HepG2 (cell line): ENCODE measurements at regions not wholly inside any gene's neighbourhood (a gene's known extent, or its start where the extent isn't known, plus 50 kb on each side); places are given as distances from the start of the nearest gene placed in this dataset.

Experiments used
- ATAC-seq: fragments of 200-7000 bp; cut with Tn5 transposase; 3 replicates; pipeline ENCODE4 v1.9.1; 2020; ENCODE audit warnings: mild to moderate bottlenecking, moderate library complexity
- BruUV-seq: library from RNA; stranded (reverse); fragments of 400-500 nt; replicated peaks from 2 replicates; lab custom pipeline; 2021; lab: Mats Ljungman, UMichigan
- CTCF ChIA-PET: fragments of 300-600 bp; formaldehyde crosslinking; extraction: SDS; loops from one replicate; lab custom pipeline; 2021; ENCODE audit warnings: low total read pairs, inconsistent platforms, low intra/inter-chr PET ratio; lab: Yijun Ruan, JAX
- POLR2A ChIA-PET: fragments of 350-600 bp; sonication (Branson Sonifier 250); formaldehyde crosslinking; loops from one replicate; lab custom pipeline; 2020; ENCODE audit warnings: antibody characterized with exemption, inconsistent platforms; lab: Yijun Ruan, JAX
- DNase-seq: peaks from one replicate; pipeline ENCODE4 v3.0.0-alpha.2; 2015; ENCODE audit warnings: low spot score
- FAIRE-seq: peaks from 3 replicates; lab custom pipeline; 2011; peaks lifted over from hg19 to GRCh38; lab: Jason Lieb, UNC
- H2AFZ ChIP-seq: one replicate; pipeline ENCODE4 v1.6.1; 2011; ENCODE audit warnings: low read length, inconsistent platforms
- H3K27ac ChIP-seq: fragments of 300-600 bp; 3 replicates; pipeline ENCODE4 v1.8.0; 2011; ENCODE audit warnings: mixed run types, mild to moderate bottlenecking, mixed read lengths, low read length, inconsistent platforms; ENCODE audit not compliant: insufficient read depth; ENCODE audit errors: extremely low read length
- H3K27me3 ChIP-seq, 2 experiments: fragments of 200-600 bp in 1 of 2; 2 replicates in 1 of 2; 3 replicates in 1 of 2; pipeline versions ENCODE4 v1.6.0 to v1.8.0; 2011; ENCODE audit warnings: low read length in 2 of 2, mild to moderate bottlenecking in 2 of 2, moderate library complexity in 2 of 2, inconsistent platforms in 1 of 2; ENCODE audit not compliant: insufficient read depth in 2 of 2, control insufficient read depth in 1 of 2
- H3K36me3 ChIP-seq, 2 experiments: fragments of 200-600 bp in 1 of 2; replicated peaks in 1 of 2; 2 replicates in 1 of 2; 3 replicates in 1 of 2; pipeline versions ENCODE4 v1.5.1 to v1.8.0; 2011; ENCODE audit warnings: low read length in 2 of 2, inconsistent platforms in 1 of 2; ENCODE audit not compliant: insufficient read depth in 2 of 2, control insufficient read depth in 1 of 2
- H3K4me1 ChIP-seq: 2 replicates; pipeline ENCODE4 v1.5.1; 2012; ENCODE audit warnings: low read length, inconsistent platforms; ENCODE audit not compliant: insufficient read depth
- H3K4me2 ChIP-seq: 2 replicates; pipeline ENCODE4 v1.6.0; 2011; ENCODE audit warnings: low read depth, low read length, inconsistent platforms
- H3K4me3 ChIP-seq, 3 experiments: fragments of 200-600 bp in 1 of 3; sonication (generic), shearing (Covaris generic) in 1 of 3; replicated peaks in 1 of 3; 2 replicates each; pipeline ENCODE4 v1.5.1; 2011 to 2016; ENCODE audit warnings: low read length in 3 of 3, inconsistent platforms in 2 of 3, low read depth in 2 of 3, mild to moderate bottlenecking in 2 of 3, control low read depth in 1 of 3, mixed read lengths in 1 of 3; ENCODE audit not compliant: insufficient read depth in 1 of 3
- H3K79me2 ChIP-seq: one replicate; pipeline ENCODE4 v1.6.1; 2011; ENCODE audit warnings: low read length, inconsistent platforms; ENCODE audit not compliant: insufficient read depth
- H3K9ac ChIP-seq: 2 replicates; pipeline ENCODE4 v1.6.0; 2011; ENCODE audit warnings: mild to moderate bottlenecking, low read depth, low read length, inconsistent platforms; ENCODE audit not compliant: insufficient read depth
- H3K9me3 ChIP-seq: 2 replicates; pipeline ENCODE4 v1.5.1; 2012; ENCODE audit warnings: mild to moderate bottlenecking, low read length
- H4K20me1 ChIP-seq: 2 replicates; pipeline ENCODE4 v1.6.0; 2011; ENCODE audit warnings: inconsistent platforms, mild to moderate bottlenecking, low read length, moderate library complexity; ENCODE audit not compliant: insufficient read depth
- ATRX ChIP-seq: sonication (generic); formaldehyde crosslinking; IDR thresholded peaks from 2 replicates; pipeline ENCODE4 v1.4.0; 2020; ENCODE audit warnings: missing genetic modification reagents, borderline replicate concordance
- ELF1 ChIP-seq: sonication (generic); formaldehyde crosslinking; IDR thresholded peaks from 2 replicates; pipeline ENCODE4 v1.4.0; 2020; ENCODE audit warnings: missing genetic modification reagents
- FLYWCH1 ChIP-seq: sonication (generic); formaldehyde crosslinking; IDR thresholded peaks from 2 replicates; pipeline ENCODE4 v1.8.1; 2023; ENCODE audit warnings: mild to moderate bottlenecking, missing genetic modification reagents
- GPN1 ChIP-seq: sonication (generic); formaldehyde crosslinking; IDR thresholded peaks from 2 replicates; pipeline ENCODE4 v1.5.1; 2020; ENCODE audit warnings: missing genetic modification reagents, borderline replicate concordance
- HNRNPH1 ChIP-seq: fragments of 200-400 bp; formaldehyde crosslinking; optimal IDR thresholded peaks from 2 replicates; pipeline ENCODE3; 2017; ENCODE audit warnings: mild to moderate bottlenecking, low read depth, low read length
- KDM1A ChIP-seq: IDR thresholded peaks from 2 replicates; pipeline ENCODE4 v1.6.1; 2016; ENCODE audit warnings: missing compliant biosample characterization
- KDM6A ChIP-seq: IDR thresholded peaks from 2 replicates; pipeline ENCODE4 v1.6.1; 2016; ENCODE audit warnings: low read depth
- PLRG1 ChIP-seq: fragments of 450-650 bp; conservative IDR thresholded peaks from 2 replicates; pipeline ENCODE4 v1.6.1; 2016
- RBAK ChIP-seq: sonication (generic); formaldehyde crosslinking; IDR thresholded peaks from 2 replicates; pipeline ENCODE4 v1.5.1; 2020; ENCODE audit warnings: mild to moderate bottlenecking, missing genetic modification reagents
- RBFOX2 ChIP-seq: fragments of 200-400 bp; formaldehyde crosslinking; IDR thresholded peaks from 2 replicates; pipeline ENCODE4 v1.6.1; 2017; ENCODE audit warnings: low read depth, mild to moderate bottlenecking, low read length
- SALL1 ChIP-seq: sonication (generic); formaldehyde crosslinking; IDR thresholded peaks from 2 replicates; pipeline ENCODE4 v1.8.0; 2022; ENCODE audit warnings: mild to moderate bottlenecking, missing genetic modification reagents
- ZFP1 ChIP-seq: IDR thresholded peaks from 2 replicates; pipeline ENCODE4 v1.6.1; 2016
- ZFP62 ChIP-seq: sonication (generic); formaldehyde crosslinking; IDR thresholded peaks from 2 replicates; pipeline ENCODE4 v1.4.0; 2020; ENCODE audit warnings: missing genetic modification reagents
- ZKSCAN5 ChIP-seq: sonication (generic); formaldehyde crosslinking; IDR thresholded peaks from 2 replicates; pipeline ENCODE4 v1.5.1; 2020; ENCODE audit warnings: mild to moderate bottlenecking, missing genetic modification reagents
- ZNF24 ChIP-seq: fragments of 450-650 bp; IDR thresholded peaks from 2 replicates; pipeline ENCODE4 v1.6.1; 2017; ENCODE audit warnings: antibody characterized with exemption, mild to moderate bottlenecking
- WGBS: methylation state at CpG from one replicate; pipeline ENCODE4 v1.1.6; 2017; ENCODE audit warnings: low lambda C conversion rate; 5-methylcytosine and 5-hydroxymethylcytosine counted together
- in situ Hi-C: cut with HindIII; loops from 2 replicates; pipeline ENCODE4 v1.10.0; 2017; ENCODE audit warnings: low pct_unique_long_range_greater_than_20kb; ENCODE audit not compliant: extremely low pct_ligation_motif_present
- intact Hi-C: fragments of 100-400 bp; cut with micrococcal nuclease; formaldehyde crosslinking; loops from one replicate; pipeline ENCODE4 v1.10.0; 2022; ENCODE audit not compliant: unreplicated experiment
- TF ChIP-seq, protein P1 (sequence below): sonication (generic); formaldehyde crosslinking; conservative IDR thresholded peaks from 2 replicates; pipeline ENCODE4 v1.4.0; 2020; ENCODE audit warnings: missing genetic modification reagents

DNA sequence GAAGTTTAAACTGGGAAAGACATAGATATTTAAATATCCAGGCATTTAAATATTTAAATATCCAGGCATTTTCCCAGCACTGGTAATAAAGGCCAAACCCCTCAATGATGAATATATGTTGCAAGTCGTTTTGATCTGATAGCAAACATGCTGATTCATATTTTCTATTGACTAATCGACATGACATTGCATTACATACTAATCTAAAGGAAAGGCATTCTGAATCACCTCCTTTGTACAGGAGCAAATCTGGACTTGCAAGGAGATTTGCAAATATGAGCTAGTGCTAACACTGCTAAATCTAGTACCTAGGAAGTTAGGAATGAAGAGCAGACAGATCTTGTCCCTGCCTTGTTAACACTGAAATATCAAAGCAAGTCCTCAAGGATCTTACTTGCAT lies 207.3 kb downstream of the SLC7A11 start (continued):
- TF ChIP-seq FLYWCH1 (CRISPR knock-in tag) (no peak), SALL1 (no peak), KDM1A (CRISPR knock-in tag) (no peak), GPN1 (CRISPR knock-in tag) (no peak), ZFP62 (CRISPR knock-in tag) (no peak), RBAK (CRISPR knock-in tag) (no peak), RBFOX2 (no peak), KDM6A (CRISPR knock-in tag) (no peak)
- TF ChIP-seq, all 625 proteins: peak for 0

DNA sequence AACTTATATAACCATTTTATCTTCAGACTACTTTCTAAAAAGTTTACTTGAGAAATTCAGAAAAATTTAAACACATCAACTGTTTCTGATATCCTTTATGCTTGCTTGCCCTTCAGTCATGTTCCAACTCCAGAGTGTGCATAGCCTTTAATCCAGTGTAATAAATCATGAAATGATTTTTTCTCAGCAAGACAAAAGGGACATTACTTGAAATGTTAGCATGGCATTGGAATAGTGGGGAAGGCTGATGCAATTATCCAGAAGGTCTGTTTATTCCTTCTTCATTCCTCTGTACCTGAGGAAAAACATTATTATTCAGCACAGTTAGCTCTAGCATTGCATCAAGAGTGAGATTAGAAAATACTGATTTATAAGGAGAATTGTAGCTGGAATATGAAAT lies 209.9 kb downstream of the SLC7A11 start:
- Histone ChIP-seq H3K4me1 (0 out of 2 replicates have a peak, but pooled peaks cover 5% of the 10 kb centered on the region), H3K4me2 (no peak overlapping the region), H3K9ac (no peak overlapping the region), H2AFZ (no peak overlapping the region), H3K27ac (no peak overlapping the region), H3K9me3 (no peaks in the 10 kb centered on the region), H4K20me1 (no peaks in the 10 kb centered on the region), H3K36me3 (no peaks in the 10 kb centered on the region), H3K4me3 (no peak overlapping the region), H3K79me2 (no peaks in the 10 kb centered on the region), H3K27me3 (no peaks in the 10 kb centered on the region; a peak in 1 of 5 replicates)
- no peak for TF ChIP-seq HNRNPH1
- POLR2A ChIA-PET: no interaction called here
- in situ Hi-C loops (loop anchor here (25.0 kb wide), 1 partner anchor 480 kb away; no protein-coding TSS in a partner anchor), intact Hi-C loops (loop anchor here (5.0 to 10.0 kb wide), 2 partner anchors 135 to 213 kb away; partner anchors contain the start of gene SLC7A11)
- no TSS peak for BruUV-seq
- DNase-seq (no peak), ATAC-seq (no peak), FAIRE-seq (no peak)
- CTCF ChIA-PET: no interaction called here

DNA sequence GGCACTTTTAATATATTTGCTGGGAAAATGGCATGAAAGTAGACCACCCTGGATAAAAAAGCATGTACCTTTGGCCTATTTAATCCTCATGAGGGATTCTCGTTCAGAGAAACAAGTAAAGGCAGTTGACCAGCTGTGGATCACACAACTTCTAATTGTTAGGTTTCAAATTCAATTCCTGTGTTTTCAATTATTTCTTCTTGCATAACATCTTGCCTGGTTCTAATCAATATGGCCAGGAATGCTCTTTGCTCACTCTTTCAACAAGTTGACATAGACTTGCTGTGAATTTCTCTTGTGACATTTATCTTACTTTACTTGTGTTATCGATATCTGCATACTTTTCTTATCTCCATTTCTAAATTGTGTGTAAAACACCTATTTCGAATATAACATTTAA lies 211.8 kb downstream of the SLC7A11 start:
- H4K20me1 ChIP-seq: no peaks in the 10 kb centered on the region
- in situ Hi-C loops: loop anchor here (25.0 kb wide), 1 partner anchor 482 kb away; no protein-coding TSS in a partner anchor
- H3K4me2 ChIP-seq: no peak overlapping the region
- BruUV-seq: no TSS peak
- no peak overlapping the region for H3K9ac ChIP-seq
- no peak overlapping the region for H2AFZ ChIP-seq
- CTCF ChIA-PET: no interaction called here
- no peak overlapping the region for H3K4me3 ChIP-seq
- TF ChIP-seq ZKSCAN5 (CRISPR knock-in tag): no peak
- TF ChIP-seq ZFP1: no peak
- no peak for TF ChIP-seq ZNF24
- TF ChIP-seq ELF1 (CRISPR knock-in tag): no peak
- TF ChIP-seq, protein P1, sequence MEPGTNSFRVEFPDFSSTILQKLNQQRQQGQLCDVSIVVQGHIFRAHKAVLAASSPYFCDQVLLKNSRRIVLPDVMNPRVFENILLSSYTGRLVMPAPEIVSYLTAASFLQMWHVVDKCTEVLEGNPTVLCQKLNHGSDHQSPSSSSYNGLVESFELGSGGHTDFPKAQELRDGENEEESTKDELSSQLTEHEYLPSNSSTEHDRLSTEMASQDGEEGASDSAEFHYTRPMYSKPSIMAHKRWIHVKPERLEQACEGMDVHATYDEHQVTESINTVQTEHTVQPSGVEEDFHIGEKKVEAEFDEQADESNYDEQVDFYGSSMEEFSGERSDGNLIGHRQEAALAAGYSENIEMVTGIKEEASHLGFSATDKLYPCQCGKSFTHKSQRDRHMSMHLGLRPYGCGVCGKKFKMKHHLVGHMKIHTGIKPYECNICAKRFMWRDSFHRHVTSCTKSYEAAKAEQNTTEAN (CRISPR knock-in tag): no peak
- TF ChIP-seq PLRG1: no peak
- TF ChIP-seq ATRX (CRISPR knock-in tag): no peak
- H3K36me3 ChIP-seq: no peaks in the 10 kb centered on the region
- FAIRE-seq (no peak), DNase-seq (no peak), ATAC-seq (no peak)
- 0 out of 2 replicates have a peak, but pooled peaks cover 5% of the 10 kb centered on the region for H3K4me1 ChIP-seq
- H3K27ac ChIP-seq: no peak overlapping the region
- 2% methylated on average over 3 of the region's 3 CpGs for WGBS
- H3K27me3 ChIP-seq: no peaks in the 10 kb centered on the region; a peak in 1 of 5 replicates
- POLR2A ChIA-PET: no interaction called here
- intact Hi-C loops: loop anchor here (5.0 to 10.0 kb wide), 2 partner anchors 137 to 214 kb away; partner anchors contain the start of gene SLC7A11
- H3K79me2 ChIP-seq: no peaks in the 10 kb centered on the region
- no peaks in the 10 kb centered on the region for H3K9me3 ChIP-seq
